ENCODE measurements at regions not wholly inside any gene's neighbourhood (a gene's known extent, or its start where the extent isn't known, plus 50 kb on each side); places are given as distances from the start of the nearest gene placed in this dataset.

DNA sequence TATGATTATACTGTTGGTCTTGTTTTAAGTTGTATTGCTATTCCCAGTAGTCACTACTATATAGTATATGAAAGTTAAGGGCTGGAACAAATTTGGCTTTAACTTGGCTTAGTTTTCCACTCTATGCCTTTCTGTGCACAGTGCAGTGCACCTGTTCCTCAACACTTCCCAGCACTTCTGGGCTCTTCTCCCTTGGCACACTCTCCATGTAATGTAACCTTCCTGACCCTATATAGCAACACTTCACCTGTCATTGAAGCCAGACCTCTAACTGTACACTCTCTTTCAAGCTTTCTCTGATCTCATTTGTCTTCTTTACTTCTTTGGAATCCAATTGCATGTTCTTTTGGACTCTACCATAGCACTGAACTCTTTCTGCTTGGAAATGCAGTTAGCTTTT is 83.9 kb upstream of the SMIM30 start:
- POLR2A ChIA-PET = no interaction called here
- no peak overlapping the region for H3K4me3 ChIP-seq (ENCODE audit: low read depth in 2 of 2, low read length in 1 of 2)
- CTCF ChIA-PET = no interaction called here
- no peak overlapping the region for H3K27ac ChIP-seq (ENCODE audit: low read depth in 2 of 2, low read length in 1 of 2)
- no peaks in the 10 kb centered on the region for H3K36me3 ChIP-seq (replicated peaks in 1 of 2; ENCODE audit: control insufficient read depth in 1 of 2, insufficient read depth in 2 of 2, low read length in 1 of 2)
- H3K4me2 ChIP-seq = no peak overlapping the region
- no peaks in the 10 kb centered on the region for H4K20me1 ChIP-seq (ENCODE audit: insufficient read depth)
- H3K27me3 ChIP-seq (ENCODE audit: insufficient read depth) = no peaks in the 10 kb centered on the region
- no peak for DNase-seq
- no peaks in the 10 kb centered on the region for H3K9me3 ChIP-seq
- H3K9ac ChIP-seq = no peak overlapping the region
- no peak overlapping the region for H2AFZ ChIP-seq (ENCODE audit: low read depth)
- H3K79me2 ChIP-seq (ENCODE audit: insufficient read depth) = no peaks in the 10 kb centered on the region
- peaks cover 0 to 10% of the 10 kb centered on the region in 2 experiments; a peak in 1 of 4 replicates for H3K4me1 ChIP-seq (ENCODE audit: control insufficient read depth in 1 of 2, insufficient read depth in 2 of 2, low read depth in 1 of 2, low read length in 1 of 2)
- TF ChIP-seq GATA2 (CRISPR knock-in tag; IDR thresholded peaks at IDR 0.05) = no peak
- TF ChIP-seq, protein P1, sequence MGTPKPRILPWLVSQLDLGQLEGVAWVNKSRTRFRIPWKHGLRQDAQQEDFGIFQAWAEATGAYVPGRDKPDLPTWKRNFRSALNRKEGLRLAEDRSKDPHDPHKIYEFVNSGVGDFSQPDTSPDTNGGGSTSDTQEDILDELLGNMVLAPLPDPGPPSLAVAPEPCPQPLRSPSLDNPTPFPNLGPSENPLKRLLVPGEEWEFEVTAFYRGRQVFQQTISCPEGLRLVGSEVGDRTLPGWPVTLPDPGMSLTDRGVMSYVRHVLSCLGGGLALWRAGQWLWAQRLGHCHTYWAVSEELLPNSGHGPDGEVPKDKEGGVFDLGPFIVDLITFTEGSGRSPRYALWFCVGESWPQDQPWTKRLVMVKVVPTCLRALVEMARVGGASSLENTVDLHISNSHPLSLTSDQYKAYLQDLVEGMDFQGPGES (IDR thresholded peaks at IDR 0.05; ENCODE audit: low read depth, low read length) = no peak
- no peak for TF ChIP-seq MEF2A (IDR thresholded peaks at IDR 0.05; ENCODE audit: borderline replicate concordance, low read depth)
- no peak for TF ChIP-seq JUND (IDR thresholded peaks at IDR 0.05)
- no peak for TF ChIP-seq TCF12 (IDR thresholded peaks at IDR 0.05)
- TF ChIP-seq RAD21 (IDR thresholded peaks at IDR 0.05; ENCODE audit: low read length) = no peak
- TF ChIP-seq, protein P2, sequence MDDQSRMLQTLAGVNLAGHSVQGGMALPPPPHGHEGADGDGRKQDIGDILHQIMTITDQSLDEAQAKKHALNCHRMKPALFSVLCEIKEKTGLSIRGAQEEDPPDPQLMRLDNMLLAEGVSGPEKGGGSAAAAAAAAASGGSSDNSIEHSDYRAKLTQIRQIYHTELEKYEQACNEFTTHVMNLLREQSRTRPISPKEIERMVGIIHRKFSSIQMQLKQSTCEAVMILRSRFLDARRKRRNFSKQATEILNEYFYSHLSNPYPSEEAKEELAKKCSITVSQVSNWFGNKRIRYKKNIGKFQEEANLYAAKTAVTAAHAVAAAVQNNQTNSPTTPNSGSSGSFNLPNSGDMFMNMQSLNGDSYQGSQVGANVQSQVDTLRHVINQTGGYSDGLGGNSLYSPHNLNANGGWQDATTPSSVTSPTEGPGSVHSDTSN (IDR thresholded peaks at IDR 0.05) = no peak
- TF ChIP-seq EZH2phosphoT487 (IDR thresholded peaks at IDR 0.05; ENCODE audit: borderline replicate concordance, low read depth) = no peak
- no peak for TF ChIP-seq RCOR1 (IDR thresholded peaks at IDR 0.05; ENCODE audit: low read length)
- TF ChIP-seq GABPA (IDR thresholded peaks at IDR 0.05; ENCODE audit: low read depth) = no peak
- TF ChIP-seq MXI1 (IDR thresholded peaks at IDR 0.05; ENCODE audit: low read depth, low read length) = no peak
- TF ChIP-seq SIN3A (IDR thresholded peaks at IDR 0.05; ENCODE audit: borderline replicate concordance, low read depth, low read length) = no peak
- TF ChIP-seq NRF1 (IDR thresholded peaks at IDR 0.05; ENCODE audit: low read depth, low read length) = no peak
- TF ChIP-seq, protein P3, sequence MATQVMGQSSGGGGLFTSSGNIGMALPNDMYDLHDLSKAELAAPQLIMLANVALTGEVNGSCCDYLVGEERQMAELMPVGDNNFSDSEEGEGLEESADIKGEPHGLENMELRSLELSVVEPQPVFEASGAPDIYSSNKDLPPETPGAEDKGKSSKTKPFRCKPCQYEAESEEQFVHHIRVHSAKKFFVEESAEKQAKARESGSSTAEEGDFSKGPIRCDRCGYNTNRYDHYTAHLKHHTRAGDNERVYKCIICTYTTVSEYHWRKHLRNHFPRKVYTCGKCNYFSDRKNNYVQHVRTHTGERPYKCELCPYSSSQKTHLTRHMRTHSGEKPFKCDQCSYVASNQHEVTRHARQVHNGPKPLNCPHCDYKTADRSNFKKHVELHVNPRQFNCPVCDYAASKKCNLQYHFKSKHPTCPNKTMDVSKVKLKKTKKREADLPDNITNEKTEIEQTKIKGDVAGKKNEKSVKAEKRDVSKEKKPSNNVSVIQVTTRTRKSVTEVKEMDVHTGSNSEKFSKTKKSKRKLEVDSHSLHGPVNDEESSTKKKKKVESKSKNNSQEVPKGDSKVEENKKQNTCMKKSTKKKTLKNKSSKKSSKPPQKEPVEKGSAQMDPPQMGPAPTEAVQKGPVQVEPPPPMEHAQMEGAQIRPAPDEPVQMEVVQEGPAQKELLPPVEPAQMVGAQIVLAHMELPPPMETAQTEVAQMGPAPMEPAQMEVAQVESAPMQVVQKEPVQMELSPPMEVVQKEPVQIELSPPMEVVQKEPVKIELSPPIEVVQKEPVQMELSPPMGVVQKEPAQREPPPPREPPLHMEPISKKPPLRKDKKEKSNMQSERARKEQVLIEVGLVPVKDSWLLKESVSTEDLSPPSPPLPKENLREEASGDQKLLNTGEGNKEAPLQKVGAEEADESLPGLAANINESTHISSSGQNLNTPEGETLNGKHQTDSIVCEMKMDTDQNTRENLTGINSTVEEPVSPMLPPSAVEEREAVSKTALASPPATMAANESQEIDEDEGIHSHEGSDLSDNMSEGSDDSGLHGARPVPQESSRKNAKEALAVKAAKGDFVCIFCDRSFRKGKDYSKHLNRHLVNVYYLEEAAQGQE (IDR thresholded peaks at IDR 0.05; ENCODE audit: low read depth, low read length) = no peak
- no peak for TF ChIP-seq POLR2AphosphoS5 (IDR thresholded peaks at IDR 0.05; ENCODE audit: low read depth, low read length)
- no peak for TF ChIP-seq RXRA (IDR thresholded peaks at IDR 0.05; ENCODE audit: borderline replicate concordance, low read depth)
- no peak for TF ChIP-seq RFX5 (IDR thresholded peaks at IDR 0.05; ENCODE audit: low read length)
- TF ChIP-seq CHD2 (IDR thresholded peaks at IDR 0.05; ENCODE audit: low read length, partially characterized antibody) = no peak
- peaks cover 15% of the 10 kb centered on the region for H3F3A ChIP-seq (replicated peaks; ENCODE audit: insufficient read depth)
- H3K9me2 ChIP-seq = no peaks in the 10 kb centered on the region
